WERI-Rb-1 (cell line): ENCODE measurements at regions not wholly inside any gene's neighbourhood (a gene's known extent, or its start where the extent isn't known, plus 50 kb on each side); places are given as distances from the start of the nearest gene placed in this dataset.

Experiments
- DNase-seq: peaks from one replicate; pipeline ENCODE4 v3.0.0-alpha.2; 2020
- H3K27ac ChIP-seq: fragments of 250-450 bp; sonication (Bioruptor Pico); 2 replicates; pipeline ENCODE4 v1.5.1; 2020; ENCODE audit warnings: mild to moderate bottlenecking, moderate library complexity
- H3K27me3 ChIP-seq: fragments of 250-450 bp; sonication (Bioruptor Pico); 2 replicates; pipeline ENCODE4 v1.5.1; 2021; ENCODE audit warnings: mild to moderate bottlenecking, low read depth, moderate library complexity; ENCODE audit not compliant: insufficient read depth, severe bottlenecking
- H3K36me3 ChIP-seq: fragments of 250-450 bp; sonication (Bioruptor Pico); 2 replicates; pipeline ENCODE4 v1.5.1; 2020; ENCODE audit warnings: mild to moderate bottlenecking, moderate library complexity
- H3K4me3 ChIP-seq: 2 replicates; pipeline ENCODE4 v1.5.1; 2011; ENCODE audit warnings: low read depth, mild to moderate bottlenecking, control low read depth, low read length
- H3K9me3 ChIP-seq: fragments of 250-450 bp; sonication (Bioruptor Pico); 2 replicates; pipeline ENCODE4 v1.5.1; 2021; ENCODE audit warnings: mild to moderate bottlenecking, moderate library complexity; ENCODE audit not compliant: severe bottlenecking
- TF ChIP-seq, protein P1 (sequence below): IDR thresholded peaks from 2 replicates; pipeline ENCODE4 v1.5.1; 2011; ENCODE audit warnings: low read depth, mild to moderate bottlenecking, control low read depth, inconsistent platforms, low read length

DNA sequence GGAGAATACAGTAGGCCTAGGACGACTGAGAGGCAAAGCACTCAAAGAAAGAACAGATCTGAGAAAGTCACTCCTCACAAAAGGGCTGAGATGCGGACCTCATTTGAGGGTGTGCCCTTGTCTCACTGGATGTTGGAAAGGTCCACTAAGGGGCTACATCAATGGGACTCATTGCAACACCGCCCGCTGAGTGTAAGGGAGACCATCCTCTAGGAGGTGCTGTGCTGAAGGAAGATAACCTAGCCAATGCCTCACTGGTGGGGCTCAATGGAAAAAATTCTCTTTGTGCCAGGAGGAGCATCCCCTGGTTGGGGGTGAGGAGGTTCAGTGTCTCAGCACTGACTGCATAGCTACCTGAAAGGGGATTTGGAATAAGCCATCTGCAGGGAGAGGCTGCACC, 758.7 kb upstream of the CELF2 start:
- Histone ChIP-seq H3K27me3 (no peaks in the 10 kb centered on the region), H3K4me3 (no peak overlapping the region), H3K27ac (no peak overlapping the region), H3K36me3 (no peaks in the 10 kb centered on the region), H3K9me3 (no peaks in the 10 kb centered on the region)
- DNase-seq, result no peak
- TF ChIP-seq, protein P1, sequence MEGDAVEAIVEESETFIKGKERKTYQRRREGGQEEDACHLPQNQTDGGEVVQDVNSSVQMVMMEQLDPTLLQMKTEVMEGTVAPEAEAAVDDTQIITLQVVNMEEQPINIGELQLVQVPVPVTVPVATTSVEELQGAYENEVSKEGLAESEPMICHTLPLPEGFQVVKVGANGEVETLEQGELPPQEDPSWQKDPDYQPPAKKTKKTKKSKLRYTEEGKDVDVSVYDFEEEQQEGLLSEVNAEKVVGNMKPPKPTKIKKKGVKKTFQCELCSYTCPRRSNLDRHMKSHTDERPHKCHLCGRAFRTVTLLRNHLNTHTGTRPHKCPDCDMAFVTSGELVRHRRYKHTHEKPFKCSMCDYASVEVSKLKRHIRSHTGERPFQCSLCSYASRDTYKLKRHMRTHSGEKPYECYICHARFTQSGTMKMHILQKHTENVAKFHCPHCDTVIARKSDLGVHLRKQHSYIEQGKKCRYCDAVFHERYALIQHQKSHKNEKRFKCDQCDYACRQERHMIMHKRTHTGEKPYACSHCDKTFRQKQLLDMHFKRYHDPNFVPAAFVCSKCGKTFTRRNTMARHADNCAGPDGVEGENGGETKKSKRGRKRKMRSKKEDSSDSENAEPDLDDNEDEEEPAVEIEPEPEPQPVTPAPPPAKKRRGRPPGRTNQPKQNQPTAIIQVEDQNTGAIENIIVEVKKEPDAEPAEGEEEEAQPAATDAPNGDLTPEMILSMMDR, result no peak

DNA sequence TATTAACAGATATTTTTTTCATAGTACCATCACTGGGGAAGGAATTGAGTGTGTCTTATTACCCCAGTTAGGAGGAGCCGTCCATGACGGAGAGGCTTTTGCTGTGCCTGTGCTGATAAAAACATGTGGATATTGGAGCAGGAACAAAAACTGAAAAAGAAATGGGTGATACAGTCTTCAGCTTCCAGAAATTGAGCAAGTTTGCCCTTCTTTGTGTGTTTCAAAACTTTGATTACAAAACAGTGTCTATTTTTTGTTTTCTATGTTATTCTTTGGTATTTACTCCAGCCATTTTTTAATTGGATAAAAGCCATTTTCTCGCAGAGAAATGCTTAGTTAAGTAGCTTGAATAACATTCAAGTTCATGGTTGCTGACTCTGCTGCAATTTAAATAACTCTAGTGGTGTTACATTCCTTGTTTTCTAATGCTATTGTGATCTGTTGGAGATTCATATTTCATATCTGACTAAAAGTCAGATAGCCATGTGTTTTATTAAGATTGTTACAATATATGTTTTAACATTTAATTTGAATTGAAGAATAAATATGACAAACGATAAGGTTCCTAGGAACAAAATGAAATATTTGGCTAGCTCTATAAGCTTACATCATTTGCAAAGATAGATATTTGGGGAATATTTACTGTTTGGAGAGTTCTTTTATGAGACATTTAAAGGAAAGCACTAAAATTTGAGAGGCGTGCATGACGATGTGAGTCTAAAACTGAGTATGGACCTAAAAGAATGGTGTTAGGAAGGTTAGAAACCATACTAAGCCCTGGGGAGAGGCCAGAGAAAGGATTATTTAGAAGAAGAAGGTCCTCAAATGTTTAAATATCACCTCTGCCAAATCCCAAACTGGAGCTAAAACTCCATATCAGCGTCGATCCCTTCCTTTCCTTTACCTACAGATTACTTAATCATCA, 747.3 kb upstream of the CELF2 start:
- DNase-seq, result no peak
- Histone ChIP-seq H3K9me3 (no peaks in the 10 kb centered on the region), H3K27me3 (no peaks in the 10 kb centered on the region)

DNA sequence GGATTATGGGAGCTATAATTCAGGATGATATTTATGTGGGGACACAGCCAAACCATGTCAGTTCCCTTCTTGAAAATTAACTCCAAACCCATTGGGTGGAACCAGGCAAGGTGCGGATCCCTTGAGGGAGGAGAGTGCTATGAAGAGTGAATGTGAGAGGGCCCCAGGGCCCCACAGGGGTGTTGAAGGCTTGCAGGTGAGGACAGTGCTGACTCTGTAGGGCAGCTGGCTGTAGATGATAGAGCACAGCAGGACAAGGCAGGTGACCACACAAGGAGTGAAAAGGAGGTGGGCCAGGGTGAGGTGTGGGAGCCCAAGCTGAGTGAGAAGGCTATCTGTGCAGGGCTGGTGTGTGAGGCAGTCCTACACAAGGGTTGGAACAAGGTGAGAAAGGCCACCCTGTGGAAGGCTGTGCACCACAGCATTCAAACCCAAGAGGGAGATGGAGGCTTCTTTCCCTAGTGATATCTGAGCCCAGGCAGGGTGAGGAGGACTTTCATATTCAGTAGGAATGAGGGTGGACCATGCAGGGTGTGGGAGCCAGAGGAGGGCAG, 746.0 kb upstream of the CELF2 start:
- Histone ChIP-seq H3K27me3 (no peaks in the 10 kb centered on the region), H3K4me3 (no peak overlapping the region), H3K27ac (no peak overlapping the region), H3K9me3 (no peaks in the 10 kb centered on the region), H3K36me3 (no peaks in the 10 kb centered on the region)
- TF ChIP-seq, protein P1, result no peak
- DNase-seq, result no peak

More for the DNA sequence above, 747.3 kb upstream of the CELF2 start:
- TF ChIP-seq, protein P1, result no peak
- Histone ChIP-seq H3K4me3 (no peak overlapping the region), H3K27ac (no peak overlapping the region), H3K36me3 (no peaks in the 10 kb centered on the region)

DNA sequence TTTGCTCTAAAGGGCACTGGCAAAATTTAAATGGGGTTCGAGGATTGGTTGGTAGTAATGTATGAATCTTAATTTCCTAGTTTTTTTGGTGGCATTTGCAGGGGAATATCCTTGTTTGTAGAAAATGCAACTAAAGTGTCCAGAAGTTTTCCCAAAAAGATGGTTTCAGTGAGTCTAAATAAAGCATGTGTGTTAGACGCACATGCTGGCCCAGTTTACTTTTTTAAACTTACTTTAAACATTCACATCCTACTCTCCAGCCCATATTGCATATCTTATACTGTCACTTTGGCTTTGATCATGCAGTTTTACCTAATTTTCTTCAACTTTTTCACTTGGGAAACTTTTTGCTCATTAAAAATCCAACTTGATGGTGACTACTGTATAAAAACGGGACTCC, 744.0 kb upstream of the CELF2 start:
- Histone ChIP-seq H3K9me3 (no peaks in the 10 kb centered on the region), H3K36me3 (no peaks in the 10 kb centered on the region), H3K27ac (no peak overlapping the region), H3K4me3 (no peak overlapping the region), H3K27me3 (no peaks in the 10 kb centered on the region)
- no peak for DNase-seq
- TF ChIP-seq, protein P1, result no peak

DNA sequence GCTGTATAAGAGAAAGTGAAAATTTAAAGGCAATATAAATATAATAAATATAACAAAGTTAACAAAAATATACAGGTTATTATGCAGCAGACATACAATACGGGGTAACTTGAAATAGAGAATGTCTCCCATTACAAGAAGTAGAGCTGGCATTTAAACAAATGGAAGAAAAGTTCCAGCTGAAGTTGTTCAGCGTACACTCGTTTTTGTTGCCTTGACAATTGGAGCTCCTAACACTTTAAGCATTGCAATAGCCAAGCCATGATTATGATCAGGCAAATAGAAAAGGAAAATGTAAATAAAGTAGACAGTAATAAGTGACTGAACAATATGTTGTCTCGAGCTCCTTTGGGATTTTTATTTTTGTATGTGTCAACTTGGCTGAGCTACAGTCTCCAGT, 737.8 kb upstream of the CELF2 start:
- DNase-seq, result no peak
- Histone ChIP-seq H3K27ac (no peak overlapping the region), H3K4me3 (no peak overlapping the region), H3K27me3 (no peaks in the 10 kb centered on the region), H3K9me3 (no peaks in the 10 kb centered on the region), H3K36me3 (no peaks in the 10 kb centered on the region)
- TF ChIP-seq, protein P1, result no peak
